ENCODE measurements at regions not wholly inside any gene's neighbourhood (a gene's known extent, or its start where the extent isn't known, plus 50 kb on each side); places are given as distances from the start of the nearest gene placed in this dataset.

DNA sequence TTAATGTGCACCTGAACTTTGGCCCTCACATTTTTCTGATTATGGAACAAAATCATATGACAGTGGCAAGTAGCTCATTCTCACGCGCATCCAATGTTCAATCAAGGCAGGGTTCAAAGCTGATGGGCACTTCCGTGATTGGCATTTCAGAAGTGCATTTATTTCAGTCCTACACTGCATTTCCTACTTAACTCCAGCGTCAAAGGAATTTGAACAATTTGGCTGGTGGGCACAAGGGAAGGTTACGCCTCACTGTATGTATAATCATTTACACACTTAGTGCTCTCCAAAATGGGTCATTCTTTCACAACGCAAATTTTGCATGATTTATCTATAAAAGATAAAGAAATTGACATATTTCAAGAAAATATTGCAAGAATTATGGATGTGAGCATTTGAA is 167.9 kb upstream of the VLDLR start:
- TF ChIP-seq, protein P1, sequence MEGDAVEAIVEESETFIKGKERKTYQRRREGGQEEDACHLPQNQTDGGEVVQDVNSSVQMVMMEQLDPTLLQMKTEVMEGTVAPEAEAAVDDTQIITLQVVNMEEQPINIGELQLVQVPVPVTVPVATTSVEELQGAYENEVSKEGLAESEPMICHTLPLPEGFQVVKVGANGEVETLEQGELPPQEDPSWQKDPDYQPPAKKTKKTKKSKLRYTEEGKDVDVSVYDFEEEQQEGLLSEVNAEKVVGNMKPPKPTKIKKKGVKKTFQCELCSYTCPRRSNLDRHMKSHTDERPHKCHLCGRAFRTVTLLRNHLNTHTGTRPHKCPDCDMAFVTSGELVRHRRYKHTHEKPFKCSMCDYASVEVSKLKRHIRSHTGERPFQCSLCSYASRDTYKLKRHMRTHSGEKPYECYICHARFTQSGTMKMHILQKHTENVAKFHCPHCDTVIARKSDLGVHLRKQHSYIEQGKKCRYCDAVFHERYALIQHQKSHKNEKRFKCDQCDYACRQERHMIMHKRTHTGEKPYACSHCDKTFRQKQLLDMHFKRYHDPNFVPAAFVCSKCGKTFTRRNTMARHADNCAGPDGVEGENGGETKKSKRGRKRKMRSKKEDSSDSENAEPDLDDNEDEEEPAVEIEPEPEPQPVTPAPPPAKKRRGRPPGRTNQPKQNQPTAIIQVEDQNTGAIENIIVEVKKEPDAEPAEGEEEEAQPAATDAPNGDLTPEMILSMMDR (IDR thresholded peaks at IDR 0.05), result no peak
- TF ChIP-seq POLR2A (IDR thresholded peaks at IDR 0.05), result no peak
